ENCODE measurements at regions not wholly inside any gene's neighbourhood (a gene's known extent, or its start where the extent isn't known, plus 50 kb on each side); places are given as distances from the start of the nearest gene placed in this dataset.
A peak's percentile ranks its signal among the peaks of the same experiment; 100 is the strongest.

DNA sequence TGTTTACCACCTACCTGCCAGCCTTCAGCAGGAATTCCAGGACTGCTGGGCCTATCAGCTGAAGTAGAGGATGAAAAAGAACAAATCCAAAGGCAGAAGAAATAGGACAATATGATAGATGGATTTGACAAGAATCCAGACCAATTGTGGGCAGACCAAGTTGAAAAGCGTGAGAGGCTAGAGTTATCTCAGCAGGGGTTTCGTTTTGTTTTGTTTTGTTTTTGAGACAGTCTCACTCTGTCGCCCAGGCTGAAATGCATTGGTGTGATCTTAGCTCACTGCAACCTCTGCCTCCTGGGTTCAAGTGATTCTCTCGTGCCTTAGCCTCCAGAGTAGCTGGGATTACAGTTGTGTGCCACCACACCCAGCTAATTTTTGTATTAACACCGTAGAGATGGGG lies 113.2 kb downstream of the PALM2AKAP2 start:
- H3K27ac ChIP-seq: no peak overlapping the region
- H3K36me3 ChIP-seq: no peaks in the 10 kb centered on the region
- no peak overlapping the region for H3K4me3 ChIP-seq (ENCODE audit: low read depth, low read length)
- no peaks in the 10 kb centered on the region for H3K9me3 ChIP-seq (ENCODE audit: severe bottlenecking)
- peaks cover 68% of the 10 kb centered on the region for H3K27me3 ChIP-seq (ENCODE audit: insufficient read depth, low read depth, severe bottlenecking)
- DNase-seq: no peak
- TF ChIP-seq, protein P1, sequence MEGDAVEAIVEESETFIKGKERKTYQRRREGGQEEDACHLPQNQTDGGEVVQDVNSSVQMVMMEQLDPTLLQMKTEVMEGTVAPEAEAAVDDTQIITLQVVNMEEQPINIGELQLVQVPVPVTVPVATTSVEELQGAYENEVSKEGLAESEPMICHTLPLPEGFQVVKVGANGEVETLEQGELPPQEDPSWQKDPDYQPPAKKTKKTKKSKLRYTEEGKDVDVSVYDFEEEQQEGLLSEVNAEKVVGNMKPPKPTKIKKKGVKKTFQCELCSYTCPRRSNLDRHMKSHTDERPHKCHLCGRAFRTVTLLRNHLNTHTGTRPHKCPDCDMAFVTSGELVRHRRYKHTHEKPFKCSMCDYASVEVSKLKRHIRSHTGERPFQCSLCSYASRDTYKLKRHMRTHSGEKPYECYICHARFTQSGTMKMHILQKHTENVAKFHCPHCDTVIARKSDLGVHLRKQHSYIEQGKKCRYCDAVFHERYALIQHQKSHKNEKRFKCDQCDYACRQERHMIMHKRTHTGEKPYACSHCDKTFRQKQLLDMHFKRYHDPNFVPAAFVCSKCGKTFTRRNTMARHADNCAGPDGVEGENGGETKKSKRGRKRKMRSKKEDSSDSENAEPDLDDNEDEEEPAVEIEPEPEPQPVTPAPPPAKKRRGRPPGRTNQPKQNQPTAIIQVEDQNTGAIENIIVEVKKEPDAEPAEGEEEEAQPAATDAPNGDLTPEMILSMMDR (IDR thresholded peaks at IDR 0.05; ENCODE audit: low read depth, low read length): no peak

DNA sequence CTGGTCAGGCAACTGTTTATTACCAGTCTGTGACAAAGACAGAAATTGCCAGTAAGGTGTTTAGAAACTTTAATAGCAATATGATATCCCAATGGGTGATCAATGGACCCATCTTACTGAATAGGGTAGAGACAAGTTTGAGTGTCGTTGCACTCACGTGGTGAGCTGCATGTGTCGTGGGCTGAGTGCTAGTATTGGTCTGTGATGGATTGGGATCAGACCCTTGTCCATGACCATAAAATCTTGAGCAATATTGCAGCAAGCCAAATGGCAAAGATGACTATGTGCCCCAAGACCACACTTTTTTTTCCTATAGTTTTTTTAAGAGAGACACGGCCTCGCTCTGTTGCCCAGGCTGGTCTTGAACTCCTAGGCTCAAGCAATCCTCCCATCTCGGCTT lies 114.5 kb downstream of the PALM2AKAP2 start:
- no peaks in the 10 kb centered on the region for H3K9me3 ChIP-seq (ENCODE audit: severe bottlenecking)
- no peak overlapping the region for H3K27ac ChIP-seq
- H3K27me3 ChIP-seq (ENCODE audit: insufficient read depth, low read depth, severe bottlenecking): peaks cover 66% of the 10 kb centered on the region
- TF ChIP-seq, protein P1 (IDR thresholded peaks at IDR 0.05; ENCODE audit: low read depth, low read length): no peak
- DNase-seq: no peak
- H3K4me3 ChIP-seq (ENCODE audit: low read depth, low read length): no peak overlapping the region
- H3K36me3 ChIP-seq: no peaks in the 10 kb centered on the region

DNA sequence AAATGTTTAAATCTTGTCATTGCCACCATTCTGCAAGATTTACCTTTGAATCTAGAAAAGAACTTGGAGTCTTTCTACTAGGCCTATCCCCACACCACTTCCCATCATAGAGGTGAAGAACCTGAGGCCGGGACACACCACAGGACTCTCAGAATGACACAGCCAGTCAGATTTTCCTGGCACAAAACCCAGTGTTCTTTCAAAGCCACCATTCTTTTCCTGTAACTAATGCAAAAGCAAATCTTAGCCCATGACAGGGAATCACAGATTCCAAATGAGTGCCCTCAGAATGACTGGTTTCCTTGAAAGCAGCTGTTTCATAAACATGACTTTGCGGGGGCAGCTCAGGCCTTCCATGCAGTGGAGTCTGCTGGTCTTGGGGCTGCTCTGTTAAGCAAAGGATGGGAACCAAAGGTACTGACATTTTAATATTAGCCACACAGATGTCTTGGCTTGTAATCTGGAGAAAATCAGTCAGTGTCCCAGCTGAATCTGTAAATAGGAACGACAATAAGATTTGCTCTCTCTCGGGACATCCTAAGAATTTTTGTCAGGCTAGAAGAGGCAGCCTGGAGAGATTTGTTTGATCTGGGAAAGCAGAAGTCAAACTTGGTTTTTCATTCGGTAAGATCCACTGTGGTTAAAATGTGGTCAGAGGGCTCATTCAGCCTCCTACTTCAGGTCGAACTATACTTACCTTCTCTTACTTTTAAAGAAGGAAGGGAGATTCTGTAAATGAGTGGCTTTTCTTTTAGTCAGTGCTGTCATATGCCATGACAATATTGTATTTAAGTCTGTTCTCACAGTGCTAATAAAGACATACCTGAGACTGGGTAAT lies 115.1 kb downstream of the PALM2AKAP2 start:
- Histone ChIP-seq H3K27ac (no peak overlapping the region), H3K4me3 (ENCODE audit: low read depth, low read length) (no peak overlapping the region)

DNA sequence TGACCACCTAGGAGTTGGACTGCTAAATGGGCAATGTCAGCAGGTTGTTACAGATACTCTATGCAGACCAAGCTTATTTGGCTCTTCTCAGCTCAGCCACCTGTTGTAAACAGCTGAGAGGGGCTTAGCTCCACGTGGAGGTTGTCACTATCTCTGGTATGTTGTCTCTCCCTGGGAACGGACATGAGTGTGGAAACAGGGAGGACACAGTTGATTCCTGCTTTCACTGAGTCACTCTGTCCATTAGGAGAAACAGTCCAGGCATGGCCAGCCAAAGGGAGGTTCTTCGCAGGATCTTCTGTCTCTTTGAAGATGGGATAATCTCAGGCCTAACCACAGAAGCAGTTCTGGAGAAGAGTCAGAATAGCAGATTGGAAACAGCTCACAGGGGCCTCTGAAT lies 121.2 kb downstream of the PALM2AKAP2 start:
- no peak overlapping the region for H3K4me3 ChIP-seq (ENCODE audit: low read depth, low read length)
- H3K36me3 ChIP-seq: no peaks in the 10 kb centered on the region
- TF ChIP-seq, protein P1 (IDR thresholded peaks at IDR 0.05; ENCODE audit: low read depth, low read length): no peak
- no peaks in the 10 kb centered on the region for H3K9me3 ChIP-seq (ENCODE audit: severe bottlenecking)
- peaks cover 17% of the 10 kb centered on the region for H3K27me3 ChIP-seq (ENCODE audit: insufficient read depth, low read depth, severe bottlenecking)
- no peak overlapping the region for H3K27ac ChIP-seq
- DNase-seq: no peak

More for the DNA sequence above, 115.1 kb downstream of the PALM2AKAP2 start:
- no peak for DNase-seq
- TF ChIP-seq, protein P1 (IDR thresholded peaks at IDR 0.05; ENCODE audit: low read depth, low read length): no peak
- no peaks in the 10 kb centered on the region for H3K9me3 ChIP-seq (ENCODE audit: severe bottlenecking)
- H3K27me3 ChIP-seq (ENCODE audit: insufficient read depth, low read depth, severe bottlenecking): peaks cover 65% of the 10 kb centered on the region
- H3K36me3 ChIP-seq: no peaks in the 10 kb centered on the region

DNA sequence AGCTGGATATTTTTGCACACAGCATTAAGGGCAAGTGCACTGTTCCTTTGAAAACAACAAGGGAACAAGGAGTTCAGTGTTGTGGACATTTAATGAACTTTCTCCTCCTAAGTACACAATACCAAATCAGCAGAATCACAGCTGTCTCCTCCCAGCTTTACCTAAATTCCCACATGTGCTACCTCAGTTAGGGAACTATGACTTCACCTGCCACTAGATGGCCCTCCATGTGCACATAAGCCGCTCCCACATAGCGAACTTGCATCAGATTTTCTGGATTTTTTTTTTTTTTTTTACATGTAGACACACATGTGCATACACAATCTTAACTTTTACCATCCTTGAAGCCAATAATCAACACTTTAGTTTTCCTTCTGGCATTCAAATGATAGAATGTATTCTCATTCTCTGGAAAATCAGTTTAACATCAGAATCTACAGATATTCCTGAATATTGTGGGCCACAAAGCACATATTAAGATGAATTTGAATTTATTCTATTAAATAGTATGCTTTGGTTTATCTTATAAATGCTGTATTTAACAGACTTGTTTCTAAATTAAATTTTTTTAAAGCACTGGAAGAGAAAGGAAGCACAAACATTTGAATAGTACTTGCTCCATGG lies 123.6 kb downstream of the PALM2AKAP2 start:
- TF ChIP-seq, protein P1 (IDR thresholded peaks at IDR 0.05; ENCODE audit: low read depth, low read length): peak; percentile 86
- no peak overlapping the region for H3K4me3 ChIP-seq (ENCODE audit: low read depth, low read length)
- no peaks in the 10 kb centered on the region for H3K9me3 ChIP-seq (ENCODE audit: severe bottlenecking)
- H3K27me3 ChIP-seq (ENCODE audit: insufficient read depth, low read depth, severe bottlenecking): peaks cover 14% of the 10 kb centered on the region
- H3K27ac ChIP-seq: no peak overlapping the region
- H3K36me3 ChIP-seq: no peaks in the 10 kb centered on the region
- DNase-seq: peak; percentile 80
